HG03025 (cell line): ENCODE measurements at regions not wholly inside any gene's neighbourhood (a gene's known extent, or its start where the extent isn't known, plus 50 kb on each side); places are given as distances from the start of the nearest gene placed in this dataset.
"Not testable (repeated sequence)": the region's sequence is repeated elsewhere in the genome, so short reads cannot be mapped to it uniquely, and the experiment has no call there.

Experiments used
- ATAC-seq: cut with Tn5 transposase; IDR thresholded peaks from one replicate; pipeline ENCODE4 v1.9.1; 2021; ENCODE audit warnings: mild to moderate bottlenecking, moderate library complexity; ENCODE audit not compliant: unreplicated experiment, low FRiP score

DNA sequence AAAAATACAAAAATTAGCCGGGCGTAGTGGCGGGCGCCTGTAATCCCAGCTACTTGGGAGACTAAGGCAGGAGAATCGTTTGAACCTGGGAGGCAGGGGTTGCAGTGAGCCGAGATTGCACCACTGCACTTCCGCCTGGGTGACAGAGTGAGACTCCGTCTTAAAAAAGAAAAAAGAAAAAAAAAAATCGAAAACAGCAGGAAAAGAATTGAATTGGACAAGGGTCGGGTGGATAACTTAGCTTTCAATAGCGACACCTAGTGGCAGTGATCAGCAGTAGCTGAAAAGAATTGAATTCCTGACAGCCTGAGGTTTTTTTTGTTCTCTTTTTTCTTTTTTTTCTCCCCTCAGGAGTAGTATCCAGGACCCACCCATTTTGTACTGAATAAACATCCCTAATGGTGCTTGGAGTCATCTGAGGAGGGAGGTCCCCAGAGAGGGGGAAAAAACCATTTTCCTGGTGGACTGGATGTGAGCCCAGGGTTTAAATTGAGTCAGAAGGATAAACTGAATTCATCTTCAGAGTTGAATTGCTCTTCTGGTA is 55.1 kb downstream of the CYCS start:
- no peak for ATAC-seq

DNA sequence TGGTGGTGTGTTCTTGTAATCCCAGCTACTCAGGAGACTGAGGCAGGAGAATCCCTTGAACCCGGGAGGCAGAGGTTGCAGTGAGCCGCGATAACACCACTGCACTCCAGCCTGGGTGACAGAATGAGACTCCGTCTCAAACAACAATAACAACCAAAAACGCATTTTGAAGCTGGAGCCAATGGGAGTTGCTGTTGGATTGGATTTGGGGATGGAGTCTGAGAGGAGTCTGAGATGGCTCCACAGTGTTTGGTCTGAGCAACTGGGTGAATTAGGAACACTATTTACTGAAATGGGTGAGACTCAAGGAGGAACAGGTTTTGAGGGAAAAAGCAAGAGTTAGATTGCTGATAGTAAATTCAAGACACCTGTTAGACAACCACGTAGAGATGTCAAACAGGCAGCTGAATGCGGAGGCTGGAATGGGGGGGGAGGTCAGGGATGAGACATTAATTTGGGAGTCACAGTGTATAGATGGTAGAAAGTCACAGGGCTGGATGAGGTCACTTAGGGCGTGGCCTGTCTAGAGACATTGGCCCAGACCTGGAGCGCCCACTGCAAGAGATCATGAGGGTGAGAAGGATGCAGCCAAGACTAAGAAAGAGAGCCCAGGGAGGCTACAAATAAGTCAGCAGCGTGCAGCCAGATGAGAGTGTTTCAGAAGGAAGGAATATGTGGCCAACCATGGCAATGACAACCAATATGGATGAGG is 56.4 kb downstream of the CYCS start:
- no peak for ATAC-seq

DNA sequence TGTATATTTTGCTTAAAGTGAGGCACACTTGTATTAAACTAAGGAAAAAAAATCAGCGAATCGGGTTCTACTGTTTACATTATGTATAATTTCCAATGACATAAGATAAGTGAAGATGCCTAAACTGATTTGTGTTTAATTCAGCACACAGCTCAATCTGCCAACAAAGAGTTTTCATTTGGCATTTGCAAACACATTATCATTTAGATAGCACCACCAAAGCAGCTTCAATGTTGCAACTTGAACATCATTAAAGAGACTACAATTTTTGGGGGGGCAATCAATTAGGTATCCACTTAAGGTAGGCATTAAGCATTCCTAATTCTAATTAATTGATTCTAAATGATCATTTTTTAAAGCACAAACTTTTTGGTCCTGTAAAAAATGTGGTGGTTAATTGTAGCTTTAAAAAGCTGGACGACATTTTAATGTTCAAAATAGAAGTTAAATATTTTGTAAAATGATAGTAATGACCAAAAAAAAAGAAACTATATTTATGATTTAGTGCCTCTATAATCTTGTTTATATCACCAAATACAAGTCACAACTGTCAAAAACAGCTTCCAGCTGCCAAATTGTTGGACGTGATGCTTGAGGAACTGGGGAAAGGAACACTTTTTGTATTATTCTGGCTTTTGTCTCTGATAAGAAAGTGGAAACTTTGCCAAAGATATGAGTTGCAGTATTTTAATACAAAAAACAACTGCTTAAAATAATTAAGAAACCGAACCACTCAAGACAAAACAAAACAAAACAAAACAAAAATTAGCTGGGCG is 57.1 kb downstream of the CYCS start:
- no peak for ATAC-seq

DNA sequence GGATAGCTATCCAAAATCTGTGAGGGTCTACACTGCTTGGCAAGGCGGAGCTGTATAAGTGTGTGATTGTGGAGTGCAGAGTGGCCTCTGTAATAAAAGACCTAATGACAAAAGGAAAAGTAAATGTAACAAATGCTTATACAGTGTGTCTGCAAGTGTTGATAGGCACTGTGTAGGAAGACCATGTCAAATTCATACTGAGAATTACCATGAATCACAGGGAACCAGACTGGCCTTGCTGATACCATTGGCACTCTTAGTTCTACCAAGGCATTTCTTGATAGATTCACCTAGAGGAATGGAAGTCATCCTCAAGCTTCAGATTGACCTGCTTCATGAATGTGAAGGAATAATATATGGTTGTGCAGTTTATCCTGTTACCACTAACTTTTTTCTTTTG is 58.8 kb downstream of the CYCS start:
- no peak for ATAC-seq

DNA sequence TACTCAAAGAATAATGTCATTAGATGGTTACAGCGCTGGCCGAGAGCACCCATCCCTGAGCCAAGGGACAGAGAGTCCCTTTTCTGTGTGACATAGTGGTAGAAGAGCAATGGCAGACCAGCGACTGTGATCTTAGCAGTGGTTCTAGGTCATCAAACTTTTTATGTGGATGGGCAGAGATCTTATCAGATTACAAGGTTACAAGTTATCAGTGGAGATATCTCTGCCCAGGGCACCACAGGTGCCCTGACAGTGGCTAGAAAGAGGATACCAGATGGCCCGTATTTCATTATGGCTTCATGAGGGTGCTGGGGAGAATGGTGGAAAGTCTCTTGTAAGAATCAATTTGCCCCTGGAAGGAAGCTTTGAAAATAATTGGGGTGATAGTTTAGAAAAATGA is 62.7 kb downstream of the CYCS start:
- no peak for ATAC-seq

DNA sequence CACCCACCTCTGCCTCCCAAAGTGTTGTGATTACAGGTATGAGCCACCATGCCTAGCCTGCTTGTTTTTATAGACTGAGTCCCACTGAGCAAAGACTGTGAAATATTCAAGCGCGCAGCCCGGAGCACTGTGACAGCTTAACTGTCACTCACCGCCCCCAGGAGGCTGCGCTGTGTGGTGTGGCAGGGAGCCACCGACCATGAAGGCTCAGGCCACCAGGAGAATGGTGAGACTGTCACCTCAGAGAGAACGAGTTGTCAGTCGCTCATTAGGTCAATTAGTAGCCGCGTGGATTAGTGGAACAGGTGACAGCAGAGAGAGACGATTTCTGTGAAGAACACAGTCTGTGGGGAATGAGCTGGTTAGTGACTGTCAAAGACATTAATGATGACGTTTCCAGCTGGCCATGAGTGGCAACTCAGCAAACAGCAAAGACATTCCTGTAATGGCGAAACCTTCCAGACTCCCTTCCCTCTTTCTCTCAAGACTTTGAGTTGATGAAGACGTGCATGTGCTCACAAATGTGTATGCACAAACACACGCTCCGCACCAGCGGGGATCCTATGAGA is 64.5 kb downstream of the CYCS start:
- ATAC-seq = no peak

DNA sequence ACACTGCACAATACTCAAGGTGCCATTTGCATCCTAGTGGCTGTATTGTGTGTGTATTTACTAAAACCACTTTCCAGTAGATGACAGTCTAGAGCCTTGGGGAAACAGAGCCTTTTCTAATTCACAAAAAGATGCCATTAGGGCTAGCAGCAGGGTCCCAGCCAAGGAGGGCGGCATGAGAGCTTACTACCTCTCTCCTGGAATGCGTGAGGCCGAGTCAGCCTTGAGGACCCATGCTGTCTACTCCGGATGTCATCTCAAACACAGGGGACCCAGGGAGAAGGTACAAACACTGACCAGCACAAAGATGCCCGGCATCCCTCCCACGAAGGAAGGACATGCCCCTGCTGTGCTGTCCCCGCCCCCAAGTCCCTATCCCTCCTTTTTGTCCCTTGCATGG is 65.5 kb downstream of the CYCS start:
- no peak for ATAC-seq

DNA sequence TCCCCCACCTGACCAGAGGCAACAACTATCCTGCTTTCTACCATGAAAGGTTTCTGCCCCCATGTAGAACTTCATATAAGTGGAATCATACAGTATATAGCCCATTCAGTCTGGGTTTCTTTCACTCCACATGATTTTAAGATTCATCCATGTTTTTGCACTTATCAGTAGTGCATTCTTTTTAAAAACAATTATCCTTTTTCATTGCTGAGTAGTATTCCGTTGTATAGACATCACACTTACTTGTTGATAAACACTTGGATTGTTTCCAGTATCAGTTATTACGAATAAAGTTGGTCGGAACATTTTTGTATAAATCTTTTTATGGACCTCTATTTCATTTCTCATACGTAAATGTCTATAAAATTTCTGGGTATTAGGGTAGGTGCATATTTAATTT is 68.7 kb downstream of the CYCS start:
- no peak for ATAC-seq

DNA sequence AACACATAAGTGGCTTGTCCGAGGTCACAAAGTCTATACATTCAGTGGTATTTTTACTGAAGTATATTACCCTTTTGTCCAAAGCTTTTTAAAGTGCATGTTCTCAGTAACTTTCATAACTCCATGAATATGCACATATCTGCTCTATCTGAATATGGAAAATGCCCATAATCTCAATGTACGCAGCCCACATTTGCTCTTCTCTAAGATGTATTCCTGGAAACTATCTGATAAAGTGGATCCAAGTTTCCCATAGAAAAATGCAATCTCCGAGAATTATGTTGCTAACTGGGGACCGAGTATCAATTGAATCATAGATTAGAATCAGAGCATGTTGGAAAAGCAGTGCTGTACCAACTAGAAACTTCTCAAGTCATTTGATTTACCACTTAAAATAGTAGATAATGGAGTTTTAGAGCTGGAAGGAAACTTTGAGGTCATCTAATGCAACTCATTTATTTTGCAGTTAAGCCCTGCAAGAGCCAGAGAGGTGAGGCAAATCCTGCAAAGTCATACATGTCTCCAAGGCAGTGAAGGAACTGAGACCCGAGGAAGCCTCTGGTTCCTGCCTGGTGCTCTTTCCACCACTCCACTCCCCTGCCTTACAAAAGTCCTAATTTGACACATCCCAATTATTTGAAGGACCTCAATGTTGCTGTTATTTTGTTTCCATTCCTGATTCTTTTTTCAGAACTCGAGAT is 69.4 kb downstream of the CYCS start:
- no peak for ATAC-seq

DNA sequence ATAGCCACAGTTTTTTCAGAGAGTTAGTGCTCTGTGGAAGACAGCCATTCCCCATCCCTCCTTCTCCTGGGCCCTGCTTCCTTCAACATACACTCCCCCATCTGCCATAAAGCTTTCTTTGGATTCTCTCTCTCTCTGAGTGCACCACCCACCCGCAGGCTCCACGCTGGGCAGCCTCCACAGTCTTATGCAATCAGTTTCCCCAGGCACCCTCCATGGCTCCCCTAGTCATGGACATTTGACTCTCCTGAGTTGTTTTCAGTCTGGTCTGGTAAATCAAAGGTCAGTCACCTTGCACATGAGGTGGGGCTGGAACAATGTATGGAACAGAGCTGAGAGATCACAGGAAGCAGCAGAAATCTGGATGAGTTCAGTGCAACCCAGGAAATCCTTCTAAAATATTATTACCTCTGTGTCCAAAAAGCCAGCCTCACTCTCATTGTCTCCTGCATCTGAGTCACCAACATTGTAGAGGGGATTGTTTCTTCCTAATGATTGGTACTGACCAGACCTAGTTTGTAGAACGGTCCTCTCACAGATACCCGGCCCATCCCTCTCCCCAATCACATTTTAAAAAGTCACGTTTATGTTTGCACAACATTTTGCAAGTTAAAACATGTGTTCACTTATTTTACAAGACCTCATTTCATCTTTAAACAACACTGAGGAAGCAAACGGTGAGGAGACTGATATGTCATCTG is 70.1 kb downstream of the CYCS start:
- no peak for ATAC-seq

DNA sequence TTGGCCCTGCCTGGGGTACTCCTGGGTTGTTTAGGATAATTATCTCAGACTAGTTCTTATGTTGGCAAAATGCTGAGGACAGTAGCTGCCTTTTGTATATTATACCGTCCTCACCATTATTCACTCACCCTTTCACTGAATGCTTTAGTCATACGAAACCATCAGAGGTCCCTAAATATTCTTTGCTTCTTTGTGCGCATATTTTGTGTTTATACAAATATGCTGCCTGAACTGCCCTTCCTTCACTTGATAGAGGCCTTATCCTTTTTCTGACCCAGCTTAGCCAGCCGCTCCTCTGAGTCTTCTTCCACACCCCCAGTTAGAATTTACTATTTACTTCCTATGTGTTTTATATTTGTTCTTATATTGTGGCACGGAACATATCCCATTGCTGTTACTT is 70.2 kb upstream of the OSBPL3 start:
- no peak for ATAC-seq

DNA sequence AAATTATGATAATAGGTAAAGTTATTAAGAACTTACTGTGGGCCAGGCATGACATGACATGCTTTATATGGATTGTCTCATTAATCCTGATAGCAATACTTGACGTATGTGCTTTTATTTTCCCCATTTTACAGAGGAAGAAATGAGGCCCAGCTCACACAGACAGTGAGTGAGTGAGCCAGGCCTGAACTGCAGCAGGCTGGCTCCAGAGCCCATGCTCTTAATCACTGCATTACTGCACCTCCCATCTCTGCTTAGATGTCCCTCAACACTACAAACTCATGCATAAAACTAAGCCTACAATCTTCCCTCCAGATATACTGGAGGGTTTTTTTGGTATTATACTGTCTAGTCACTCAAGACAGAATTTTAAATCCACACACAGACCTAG is 68.5 kb upstream of the OSBPL3 start:
- no peak for ATAC-seq

DNA sequence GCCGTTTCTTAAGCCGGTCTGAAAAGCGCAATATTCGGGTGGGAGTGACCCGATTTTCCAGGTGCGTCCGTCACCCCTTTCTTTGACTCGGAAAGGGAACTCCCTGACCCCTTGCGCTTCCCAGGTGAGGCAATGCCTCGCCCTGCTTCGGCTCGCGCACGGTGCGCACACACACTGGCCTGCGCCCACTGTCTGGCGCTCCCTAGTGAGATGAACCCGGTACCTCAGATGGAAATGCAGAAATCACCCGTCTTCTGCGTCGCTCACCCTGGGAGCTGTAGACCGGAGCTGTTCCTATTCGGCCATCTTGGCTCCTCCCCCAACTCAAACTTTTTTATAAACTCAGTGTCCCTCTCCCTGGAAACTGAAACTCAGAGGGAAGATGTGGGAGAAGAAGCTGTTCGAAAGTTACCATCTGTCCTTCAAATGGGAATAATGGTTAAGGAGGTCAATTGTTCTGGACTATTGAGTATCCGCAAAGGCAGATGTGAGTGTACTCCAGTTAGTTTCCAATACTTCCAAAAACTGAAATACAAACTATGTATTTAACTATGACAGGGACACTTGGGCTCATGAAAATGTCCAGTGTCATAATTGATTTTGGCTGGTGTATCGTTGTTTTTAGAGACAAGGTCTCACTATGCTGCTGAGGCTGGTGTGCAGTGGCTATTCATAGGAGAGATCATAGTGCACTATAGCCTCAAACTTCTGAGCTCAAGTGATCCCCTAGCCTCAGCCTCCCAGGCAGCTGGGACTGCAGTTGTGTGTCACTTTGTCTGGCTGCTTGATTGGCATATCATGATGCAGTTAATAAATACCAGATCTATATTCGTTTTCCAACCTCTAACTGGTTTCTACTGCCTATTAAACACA is 67.8 kb upstream of the OSBPL3 start:
- ATAC-seq = not testable (repeated sequence)

DNA sequence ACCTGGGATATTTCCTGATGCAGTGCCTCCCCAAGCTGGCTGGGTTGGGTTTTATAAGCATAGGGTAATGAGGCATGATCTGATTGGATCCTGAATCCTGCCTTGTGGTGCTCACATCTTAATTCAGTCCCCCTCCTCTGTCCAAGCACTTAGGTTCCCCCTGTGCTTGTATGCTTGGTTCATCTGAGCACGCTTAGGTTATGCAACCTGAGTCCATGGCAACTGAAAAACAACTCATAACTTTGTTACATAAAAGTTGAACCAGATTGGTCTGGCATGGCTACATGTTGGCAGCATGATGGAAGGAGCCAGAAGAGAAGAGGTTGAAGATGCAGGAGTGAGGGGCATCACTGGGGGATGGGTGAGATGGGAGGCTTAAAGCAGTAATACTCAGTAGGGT is 57.3 kb upstream of the OSBPL3 start:
- no peak for ATAC-seq

DNA sequence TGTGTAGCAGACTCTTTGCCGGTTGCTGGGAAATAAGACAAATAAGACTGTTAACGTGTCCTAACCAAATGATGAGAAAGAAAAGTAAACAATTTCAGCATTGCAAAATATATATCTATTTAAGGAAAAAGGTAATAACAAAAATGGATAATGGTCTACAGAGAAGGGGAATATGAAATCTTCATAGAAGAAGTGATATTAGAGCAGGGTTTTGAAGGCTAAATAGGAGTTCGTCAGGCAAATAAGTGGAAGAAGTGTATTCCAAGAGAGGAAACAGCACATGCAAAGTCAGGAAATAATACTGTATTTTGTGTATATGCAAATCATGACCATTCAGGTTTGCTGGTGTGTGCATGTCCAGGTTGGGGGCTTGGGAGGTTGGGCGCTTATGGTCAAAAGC is 55.3 kb upstream of the OSBPL3 start:
- no peak for ATAC-seq

DNA sequence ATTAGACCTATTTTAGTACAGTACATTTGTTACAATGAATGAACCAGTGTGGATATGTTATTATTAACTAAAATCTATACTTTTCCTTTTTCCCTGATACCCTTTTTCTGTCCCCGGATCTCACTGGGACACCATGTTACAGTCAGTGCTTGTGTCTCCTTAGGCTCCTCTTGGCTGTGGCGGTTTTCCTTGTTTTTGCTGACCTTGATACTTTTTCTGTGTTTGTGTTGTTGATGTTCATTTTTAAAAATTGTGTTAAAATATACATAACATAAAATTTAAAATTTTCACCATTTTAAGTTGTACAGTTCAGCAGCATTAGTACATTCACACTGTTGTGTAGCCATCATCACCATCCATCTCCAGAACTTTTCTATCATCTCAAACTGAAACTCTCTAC is 54.2 kb upstream of the OSBPL3 start:
- ATAC-seq = no peak

DNA sequence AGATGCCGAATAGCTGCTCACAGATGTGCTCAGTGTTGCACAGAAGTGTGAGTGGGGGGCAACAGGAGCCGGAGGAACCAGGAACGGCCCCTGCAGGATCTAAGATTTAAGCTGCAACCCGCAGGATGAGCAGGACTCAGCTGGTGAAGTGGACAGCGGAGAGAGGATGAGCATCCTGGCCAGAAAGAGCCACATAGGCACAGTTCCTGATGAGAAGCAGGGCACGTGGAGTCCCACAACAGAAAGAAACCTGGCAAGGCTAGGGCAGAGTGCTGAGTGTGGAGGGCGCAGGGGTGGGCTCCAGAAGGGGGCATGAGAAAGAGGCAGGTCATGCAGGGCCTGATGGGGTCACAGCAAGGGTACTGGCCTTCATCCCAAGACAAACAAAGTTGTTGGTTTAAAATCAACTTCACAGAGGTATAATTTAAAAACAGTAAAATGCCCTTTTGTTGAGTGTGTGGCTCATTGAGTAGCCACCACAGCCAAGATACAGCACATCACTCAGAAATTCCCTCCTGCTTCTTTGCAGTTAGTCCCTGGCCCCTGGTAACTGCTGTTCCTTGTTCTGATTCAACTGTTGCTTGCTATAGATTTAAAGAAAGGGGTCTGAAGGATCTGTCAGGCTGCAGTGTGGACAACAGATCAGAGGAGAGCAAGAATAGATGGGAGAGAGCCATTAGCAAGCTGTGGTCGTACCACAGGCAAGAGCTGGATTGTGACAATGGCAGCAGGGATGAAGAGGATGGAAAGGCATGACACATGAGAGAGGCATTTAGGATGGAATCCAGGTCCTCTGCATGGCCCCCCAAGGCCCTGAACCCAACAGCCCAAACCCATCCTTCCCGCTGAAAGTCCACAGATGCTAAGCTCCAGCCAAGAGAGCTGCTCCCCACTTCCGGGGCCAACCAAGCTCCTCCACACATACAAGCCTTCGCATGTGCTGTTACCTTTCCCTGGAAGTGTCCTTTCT is 53.1 kb upstream of the OSBPL3 start:
- no peak for ATAC-seq

DNA sequence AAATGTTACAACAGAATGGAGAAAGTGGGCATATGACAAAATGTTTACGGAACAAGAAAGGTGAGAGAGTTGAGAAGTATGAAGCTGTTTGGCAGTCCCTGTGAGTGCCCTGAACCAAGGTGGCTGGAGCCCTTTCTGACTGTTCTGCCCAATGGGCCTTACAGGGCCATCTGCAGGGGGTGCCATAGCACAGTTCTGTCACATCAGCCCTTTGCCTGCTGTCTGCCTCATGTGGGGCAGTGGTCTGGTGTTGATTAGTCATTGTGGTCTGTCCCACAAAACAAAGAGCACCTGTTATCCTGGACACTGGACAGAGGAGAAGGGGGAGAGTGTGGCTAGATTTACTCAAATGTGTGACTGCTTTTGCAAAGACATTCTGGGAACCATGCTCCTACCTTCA is 51.5 kb upstream of the OSBPL3 start:
- ATAC-seq = peak; percentile 41
